GM23248 (cell line): ENCODE measurements at regions not wholly inside any gene's neighbourhood (a gene's known extent, or its start where the extent isn't known, plus 50 kb on each side); places are given as distances from the start of the nearest gene placed in this dataset.

Experiments used
- DNase-seq: peaks from one replicate; pipeline ENCODE4 v3.0.0-alpha.2; 2015
- H2AFZ ChIP-seq: fragments of 200-600 bp; sonication (generic); 2 replicates; pipeline ENCODE4 v1.6.1; 2016; ENCODE audit warnings: antibody characterized with exemption
- H3F3A ChIP-seq: fragments of 200-600 bp; sonication (generic); 2 replicates; pipeline ENCODE4 v1.6.1; 2016; ENCODE audit warnings: mild to moderate bottlenecking, antibody characterized with exemption, mixed run types; ENCODE audit not compliant: insufficient read depth
- H3K27ac ChIP-seq: fragments of 200-600 bp; sonication (generic); 2 replicates; pipeline ENCODE4 v1.5.1; 2016; ENCODE audit warnings: mild to moderate bottlenecking
- H3K27me3 ChIP-seq: fragments of 200-600 bp; sonication (generic); replicated peaks from 2 replicates; pipeline ENCODE4 v1.6.1; 2016; ENCODE audit warnings: mild to moderate bottlenecking; ENCODE audit not compliant: insufficient read depth
- H3K36me3 ChIP-seq: fragments of 200-600 bp; sonication (generic); 2 replicates; pipeline ENCODE4 v1.6.1; 2016; ENCODE audit warnings: low read depth, mild to moderate bottlenecking
- H3K4me1 ChIP-seq: fragments of 200-600 bp; sonication (generic); 2 replicates; pipeline ENCODE4 v1.6.1; 2016; ENCODE audit warnings: mild to moderate bottlenecking; ENCODE audit not compliant: insufficient read depth
- H3K4me2 ChIP-seq: fragments of 200-600 bp; sonication (generic); one replicate; pipeline ENCODE4 v1.6.1; 2016; ENCODE audit warnings: mild to moderate bottlenecking; ENCODE audit not compliant: unreplicated experiment
- H3K4me3 ChIP-seq: fragments of 200-600 bp; sonication (generic); 2 replicates; pipeline ENCODE4 v1.5.1; 2016; ENCODE audit warnings: mild to moderate bottlenecking
- H3K79me2 ChIP-seq: fragments of 200-600 bp; sonication (generic); 2 replicates; pipeline ENCODE4 v1.6.1; 2016; ENCODE audit warnings: mild to moderate bottlenecking; ENCODE audit not compliant: insufficient read depth
- H3K9ac ChIP-seq: fragments of 200-600 bp; sonication (generic); 2 replicates; pipeline ENCODE4 v1.6.1; 2016; ENCODE audit warnings: mild to moderate bottlenecking
- H3K9me2 ChIP-seq: fragments of 200-600 bp; sonication (generic); 2 replicates; pipeline ENCODE4 v1.6.1; 2016; ENCODE audit warnings: mixed run types, mild to moderate bottlenecking, moderate library complexity; ENCODE audit not compliant: insufficient read depth
- H3K9me3 ChIP-seq: fragments of 200-600 bp; sonication (generic); one replicate; pipeline ENCODE4 v1.6.1; 2017; ENCODE audit warnings: low read depth
- H4K20me1 ChIP-seq: fragments of 200-600 bp; sonication (generic); 2 replicates; pipeline ENCODE4 v1.6.0; 2016; ENCODE audit not compliant: insufficient read depth
- EZH2 ChIP-seq: fragments of 200-600 bp; sonication (generic); IDR thresholded peaks from 2 replicates; pipeline ENCODE4 v1.6.1; 2018; ENCODE audit warnings: antibody characterized with exemption, mild to moderate bottlenecking; ENCODE audit not compliant: insufficient read depth, poor library complexity, severe bottlenecking
- EZH2phosphoT487 ChIP-seq: fragments of 200-600 bp; sonication (generic); IDR thresholded peaks from 2 replicates; pipeline ENCODE4 v1.6.1; 2018; ENCODE audit warnings: antibody characterized with exemption, moderate library complexity, mild to moderate bottlenecking, low read depth; ENCODE audit not compliant: insufficient read depth
- WGBS, 2 experiments: methylation state at CpG; one replicate each; pipeline ENCODE4 v1.1.6; 2015 to 2017; ENCODE audit warnings: low lambda C conversion rate in 2 of 2, low coverage in 1 of 2; ENCODE audit errors: missing lambda C conversion rate in 2 of 2; 5-methylcytosine and 5-hydroxymethylcytosine counted together
- in situ Hi-C: fragments of 300-500 bp; cut with MboI; formaldehyde crosslinking; loops from 2 replicates; pipeline ENCODE4 v1.15.0; 2020

GRCh38 chr2:128867936-128868636 lies 549.4 kb upstream of the HS6ST1 start:
- no peak overlapping the region for H3K4me2 ChIP-seq
- H3K36me3 ChIP-seq = no peaks in the 10 kb centered on the region
- no peak for DNase-seq
- H2AFZ ChIP-seq = no peak overlapping the region
- TF ChIP-seq EZH2phosphoT487 (no peak), EZH2 (no peak)
- no peaks in the 10 kb centered on the region for H3K9me3 ChIP-seq
- H3F3A ChIP-seq = no peaks in the 10 kb centered on the region
- H3K9me2 ChIP-seq = no peaks in the 10 kb centered on the region
- no peak overlapping the region for H3K9ac ChIP-seq
- no peak overlapping the region for H3K4me3 ChIP-seq
- H3K4me1 ChIP-seq = no peaks in the 10 kb centered on the region
- no peak overlapping the region for H3K27ac ChIP-seq
- 22 to 28% methylated on average over 7 of the region's 7 CpGs for WGBS, 2 experiments
- no peaks in the 10 kb centered on the region for H3K79me2 ChIP-seq
- in situ Hi-C loops = no loop called here
- H4K20me1 ChIP-seq = no peaks in the 10 kb centered on the region
- no peaks in the 10 kb centered on the region for H3K27me3 ChIP-seq

- Histone ChIP-seq H3K9me2 (no peaks in the 10 kb centered on the region), H3K27me3 (no peaks in the 10 kb centered on the region), H3K36me3 (no peaks in the 10 kb centered on the region), H3K79me2 (no peaks in the 10 kb centered on the region), H3K27ac (no peak overlapping the region), H4K20me1 (no peaks in the 10 kb centered on the region), H3F3A (no peaks in the 10 kb centered on the region), H3K9ac (no peak overlapping the region), H3K9me3 (no peaks in the 10 kb centered on the region), H3K4me1 (no peaks in the 10 kb centered on the region), H3K4me3 (no peak overlapping the region), H2AFZ (no peak overlapping the region), H3K4me2 (peak overlapping the region; percentile 47)
- WGBS, 2 experiments = 27 to 28% methylated on average over 7 of the region's 7 CpGs
- TF ChIP-seq EZH2phosphoT487 = no peak
- TF ChIP-seq EZH2 = no peak
- in situ Hi-C loops = no loop called here
- peak; percentile 63 for DNase-seq
Observed at GRCh38 chr2:128868686-128869551, 550.3 kb upstream of the HS6ST1 start.

GRCh38 chr2:128874608-128875007 lies 555.9 kb upstream of the HS6ST1 start:
- H3K4me3 ChIP-seq = no peak overlapping the region
- H3K79me2 ChIP-seq = no peaks in the 10 kb centered on the region
- no peaks in the 10 kb centered on the region for H4K20me1 ChIP-seq
- no peak for DNase-seq
- no peak overlapping the region for H3K9ac ChIP-seq
- no peaks in the 10 kb centered on the region for H3K36me3 ChIP-seq
- no peaks in the 10 kb centered on the region for H3K9me3 ChIP-seq
- no peak overlapping the region for H3K27ac ChIP-seq
- no peaks in the 10 kb centered on the region for H3K9me2 ChIP-seq
- WGBS, 2 experiments = 25 to 30% methylated on average over 5 of the region's 5 CpGs
- no peaks in the 10 kb centered on the region for H3F3A ChIP-seq
- in situ Hi-C loops = no loop called here
- H3K4me2 ChIP-seq = no peak overlapping the region
- H2AFZ ChIP-seq = no peak overlapping the region
- no peak for TF ChIP-seq EZH2phosphoT487
- TF ChIP-seq EZH2 = no peak
- H3K27me3 ChIP-seq = no peaks in the 10 kb centered on the region
- no peaks in the 10 kb centered on the region for H3K4me1 ChIP-seq

GRCh38 chr2:128876986-128877983 lies 558.6 kb upstream of the HS6ST1 start:
- H3K9me3 ChIP-seq = no peaks in the 10 kb centered on the region
- H3K27ac ChIP-seq = no peak overlapping the region
- H3F3A ChIP-seq = no peaks in the 10 kb centered on the region
- H3K9ac ChIP-seq = no peak overlapping the region
- in situ Hi-C loops = no loop called here
- no peak for TF ChIP-seq EZH2
- TF ChIP-seq EZH2phosphoT487 = no peak
- no peaks in the 10 kb centered on the region for H3K36me3 ChIP-seq
- no peaks in the 10 kb centered on the region for H3K79me2 ChIP-seq
- DNase-seq = no peak
- H3K4me3 ChIP-seq = no peak overlapping the region
- 13 to 14% methylated on average over 6 of the region's 6 CpGs for WGBS, 2 experiments
- H3K4me2 ChIP-seq = no peak overlapping the region
- H3K9me2 ChIP-seq = no peaks in the 10 kb centered on the region
- no peaks in the 10 kb centered on the region for H4K20me1 ChIP-seq
- no peaks in the 10 kb centered on the region for H3K27me3 ChIP-seq
- H2AFZ ChIP-seq = no peak overlapping the region
- H3K4me1 ChIP-seq = no peaks in the 10 kb centered on the region
